HG03432 (cell line): ENCODE measurements at regions not wholly inside any gene's neighbourhood (a gene's known extent, or its start where the extent isn't known, plus 50 kb on each side); places are given as distances from the start of the nearest gene placed in this dataset.
"Not testable (repeated sequence)": the region's sequence is repeated elsewhere in the genome, so short reads cannot be mapped to it uniquely, and the experiment has no call there.

Experiments
- ATAC-seq: cut with Tn5 transposase; IDR thresholded peaks from one replicate; pipeline ENCODE4 v1.9.1; 2021; ENCODE audit warnings: mild to moderate bottlenecking, moderate library complexity; ENCODE audit not compliant: unreplicated experiment

- no peak for ATAC-seq
Observed at GRCh38 chr12:114504311-114504710, 98.4 kb upstream of the TBX5 start.

- ATAC-seq: no peak
Observed at GRCh38 chr12:114501474-114501807, 95.5 kb upstream of the TBX5 start.

GRCh38 chr12:114500775-114501473 lies 95.0 kb upstream of the TBX5 start:
- ATAC-seq: no peak

- ATAC-seq: no peak
Observed at GRCh38 chr12:114500131-114500530, 94.2 kb upstream of the TBX5 start.

GRCh38 chr12:114499338-114499737 lies 93.4 kb upstream of the TBX5 start:
- ATAC-seq: no peak

GRCh38 chr12:114491916-114492315 lies 86.0 kb upstream of the TBX5 start:
- no peak for ATAC-seq

GRCh38 chr12:114484822-114485459 lies 79.0 kb upstream of the TBX5 start:
- not testable (repeated sequence) for ATAC-seq

- ATAC-seq: no peak
Observed at GRCh38 chr12:114483996-114484395, 78.1 kb upstream of the TBX5 start.

- no peak for ATAC-seq
Observed at GRCh38 chr12:114481200-114481535, 75.2 kb upstream of the TBX5 start.

GRCh38 chr12:114480337-114481199 lies 74.6 kb upstream of the TBX5 start:
- ATAC-seq: no peak

GRCh38 chr12:114479831-114480230 lies 73.9 kb upstream of the TBX5 start:
- no peak for ATAC-seq

- no peak for ATAC-seq
Observed at GRCh38 chr12:114478865-114479264, 72.9 kb upstream of the TBX5 start.

GRCh38 chr12:114477989-114478395 lies 72.0 kb upstream of the TBX5 start:
- no peak for ATAC-seq

- ATAC-seq: no peak
Observed at GRCh38 chr12:114476159-114476558, 70.2 kb upstream of the TBX5 start.

GRCh38 chr12:114473717-114474116 lies 67.8 kb upstream of the TBX5 start:
- no peak for ATAC-seq

- ATAC-seq: no peak
Observed at GRCh38 chr12:114473018-114473417, 67.1 kb upstream of the TBX5 start.

- no peak for ATAC-seq
Observed at GRCh38 chr12:114457620-114458019, 51.7 kb upstream of the TBX5 start.
